Left ventricle myocardium inferior (tissue), 1 donor: ENCODE measurements at regions not wholly inside any gene's neighbourhood (a gene's known extent, or its start where the extent isn't known, plus 50 kb on each side); places are given as distances from the start of the nearest gene placed in this dataset.

Source experiments
- DNase-seq: peaks from one replicate; pipeline ENCODE4 v3.0.0-alpha.2; 2020
- H3K27ac ChIP-seq: fragments of 200-600 bp; replicated peaks from 2 replicates; pipeline ENCODE4 v1.8.0; 2021
- H3K27me3 ChIP-seq: fragments of 200-600 bp; 2 replicates; pipeline ENCODE4 v1.8.0; 2021; ENCODE audit warnings: low read depth
- H3K36me3 ChIP-seq: fragments of 200-600 bp; 2 replicates; pipeline ENCODE4 v1.8.0; 2021
- H3K4me1 ChIP-seq: fragments of 200-600 bp; 2 replicates; pipeline ENCODE4 v1.8.0; 2021
- H3K4me3 ChIP-seq: fragments of 200-600 bp; 2 replicates; pipeline ENCODE4 v1.8.0; 2021; ENCODE audit warnings: mild to moderate bottlenecking, moderate library complexity
- H3K9me3 ChIP-seq: fragments of 200-600 bp; replicated peaks from 2 replicates; pipeline ENCODE4 v1.8.0; 2021
- CTCF ChIP-seq: fragments of 200-600 bp; IDR thresholded peaks from 2 replicates; pipeline ENCODE4 v1.8.0; 2021; ENCODE audit warnings: antibody characterized with exemption, mild to moderate bottlenecking, borderline replicate concordance
- intact Hi-C: fragments of 100-400 bp; cut with micrococcal nuclease; formaldehyde crosslinking; loops from one replicate; pipeline ENCODE4 v1.11.0; 2022
- donor health status: DM: no; HTN: yes; CAD: no; lungs with severe emphysema.

GRCh38 chr9:78566948-78567675 lies 270.2 kb downstream of the PSAT1 start:
- intact Hi-C loops = no loop called here
- no peak for TF ChIP-seq CTCF
- H3K4me1 ChIP-seq = no peaks in the 10 kb centered on the region
- no peak overlapping the region for H3K27ac ChIP-seq
- no peaks in the 10 kb centered on the region for H3K36me3 ChIP-seq
- DNase-seq = no peak
- no peak overlapping the region for H3K4me3 ChIP-seq
- no peaks in the 10 kb centered on the region for H3K27me3 ChIP-seq
- no peaks in the 10 kb centered on the region for H3K9me3 ChIP-seq

GRCh38 chr9:78567693-78568092 lies 270.8 kb downstream of the PSAT1 start:
- DNase-seq = no peak
- intact Hi-C loops = no loop called here
- no peak for TF ChIP-seq CTCF
- Histone ChIP-seq H3K27ac (no peak overlapping the region), H3K36me3 (no peaks in the 10 kb centered on the region), H3K9me3 (no peaks in the 10 kb centered on the region), H3K4me1 (no peaks in the 10 kb centered on the region), H3K4me3 (no peak overlapping the region), H3K27me3 (no peaks in the 10 kb centered on the region)

- intact Hi-C loops = no loop called here
These were observed 271.8 kb downstream of the PSAT1 start for GRCh38 chr9:78568774-78569173.

GRCh38 chr9:78572266-78572665 lies 275.3 kb downstream of the PSAT1 start:
- DNase-seq = no peak
- intact Hi-C loops = no loop called here
- no peaks in the 10 kb centered on the region for H3K27me3 ChIP-seq
- no peak overlapping the region for H3K4me3 ChIP-seq
- no peaks in the 10 kb centered on the region for H3K4me1 ChIP-seq
- no peaks in the 10 kb centered on the region for H3K36me3 ChIP-seq
- no peaks in the 10 kb centered on the region for H3K9me3 ChIP-seq
- no peak overlapping the region for H3K27ac ChIP-seq
- TF ChIP-seq CTCF = no peak

More at GRCh38 chr9:78568774-78569173, 271.8 kb downstream of the PSAT1 start:
- H3K27ac ChIP-seq = no peak overlapping the region
- H3K27me3 ChIP-seq = no peaks in the 10 kb centered on the region
- TF ChIP-seq CTCF = no peak
- DNase-seq = no peak
- H3K4me1 ChIP-seq = no peaks in the 10 kb centered on the region
- no peak overlapping the region for H3K4me3 ChIP-seq
- no peaks in the 10 kb centered on the region for H3K36me3 ChIP-seq
- no peaks in the 10 kb centered on the region for H3K9me3 ChIP-seq

GRCh38 chr9:78573205-78573604 lies 276.3 kb downstream of the PSAT1 start:
- H3K27me3 ChIP-seq = no peaks in the 10 kb centered on the region
- intact Hi-C loops = no loop called here
- no peak overlapping the region for H3K27ac ChIP-seq
- DNase-seq = no peak
- H3K9me3 ChIP-seq = no peaks in the 10 kb centered on the region
- H3K4me3 ChIP-seq = no peak overlapping the region
- no peak for TF ChIP-seq CTCF
- no peaks in the 10 kb centered on the region for H3K36me3 ChIP-seq
- no peaks in the 10 kb centered on the region for H3K4me1 ChIP-seq
